ENCODE measurements at regions not wholly inside any gene's neighbourhood (a gene's known extent, or its start where the extent isn't known, plus 50 kb on each side); places are given as distances from the start of the nearest gene placed in this dataset.

GRCh38 chr10:63722537-63722936, 201.3 kb downstream of the REEP3 start:
- Histone ChIP-seq H3K9me3 (no peaks in the 10 kb centered on the region), H3K36me3 (no peaks in the 10 kb centered on the region), H3K4me1 (peaks cover 0 to 24% (median 16%) of the 10 kb centered on the region in 4 donors), H3K27ac (peak overlapping the region; percentile 63 to 79 (median 74)), H3K4me3 (no peak overlapping the region), H3K27me3 (no peaks in the 10 kb centered on the region)
- TF ChIP-seq POLR2AphosphoS5 (IDR thresholded peaks at IDR 0.05) (peak; percentile 32 to 76 (median 68)), POLR2A (IDR thresholded peaks at IDR 0.05) (no peak), EP300 (IDR thresholded peaks at IDR 0.05) (peak in 3 of 4 donors; percentile 36 to 57 (median 48)), CTCF (IDR thresholded peaks at IDR 0.05) (no peak)
- intact Hi-C loops (cut with DNase I), result loop anchor here (10.0 kb wide), 1 partner anchor 918 kb away; the partner anchor contains the start of gene ADO
- peak; percentile 84 for DNase-seq
- WGBS, 2 donors, result 51 to 57% methylated on average over 5 of the region's 5 CpGs

DNA sequence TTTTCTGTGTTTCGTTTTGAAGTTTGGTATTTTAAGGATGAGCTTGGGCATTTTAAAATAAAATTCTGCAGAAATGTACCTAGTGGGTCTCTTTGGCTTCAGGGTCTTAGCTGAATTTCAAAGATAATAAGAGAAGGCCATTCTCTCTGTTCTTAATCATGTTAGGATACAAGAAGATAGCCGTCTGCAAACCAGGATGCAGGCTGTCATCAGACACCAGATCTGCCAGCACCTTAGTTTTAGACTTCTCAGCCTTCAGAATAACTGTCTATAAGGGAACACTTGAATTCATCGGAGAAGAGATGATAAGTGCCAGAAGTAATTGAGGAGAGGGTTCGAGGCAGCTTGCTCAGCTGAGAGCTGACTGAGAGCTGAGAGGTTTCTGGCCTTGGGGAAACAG, 202.1 kb downstream of the REEP3 start:
- intact Hi-C loops (cut with DNase I), result loop anchor here (10.0 kb wide), 1 partner anchor 919 kb away; the partner anchor contains the start of gene ADO
- TF ChIP-seq EP300 (IDR thresholded peaks at IDR 0.05) (no peak), POLR2AphosphoS5 (IDR thresholded peaks at IDR 0.05) (no peak), CTCF (IDR thresholded peaks at IDR 0.05) (no peak), POLR2A (IDR thresholded peaks at IDR 0.05) (no peak)
- 57 to 68% methylated on average over 4 of the region's 4 CpGs for WGBS, 2 donors
- Histone ChIP-seq H3K27me3 (no peaks in the 10 kb centered on the region), H3K4me1 (peaks cover 0 to 24% (median 16%) of the 10 kb centered on the region in 4 donors), H3K4me3 (no peak overlapping the region), H3K9me3 (no peaks in the 10 kb centered on the region), H3K36me3 (no peaks in the 10 kb centered on the region), H3K27ac (peak overlapping the region in 3 of 4 donors; percentile 63 to 79 (median 78))
- DNase-seq, result no peak

GRCh38 chr10:63723741-63724140, 202.5 kb downstream of the REEP3 start:
- DNase-seq, result no peak
- no peak overlapping the region for H3K27ac ChIP-seq
- WGBS, 2 donors, result 87% methylated on average over 7 of the region's 7 CpGs
- intact Hi-C loops (cut with DNase I), result loop anchor here (10.0 kb wide), 1 partner anchor 919 kb away; the partner anchor contains the start of gene ADO
- no peak for TF ChIP-seq POLR2AphosphoS5 (IDR thresholded peaks at IDR 0.05)
- no peak for TF ChIP-seq EP300 (IDR thresholded peaks at IDR 0.05)
- no peak for TF ChIP-seq CTCF (IDR thresholded peaks at IDR 0.05)
- no peak for TF ChIP-seq POLR2A (IDR thresholded peaks at IDR 0.05)
- H3K4me1 ChIP-seq, result peaks cover 0 to 24% (median 16%) of the 10 kb centered on the region in 4 donors
- H3K9me3 ChIP-seq, result no peaks in the 10 kb centered on the region
- H3K4me3 ChIP-seq, result no peak overlapping the region
- H3K36me3 ChIP-seq, result no peaks in the 10 kb centered on the region
- no peaks in the 10 kb centered on the region for H3K27me3 ChIP-seq

- Histone ChIP-seq H3K36me3 (no peaks in the 10 kb centered on the region), H3K4me1 (peaks cover 0 to 23% (median 16%) of the 10 kb centered on the region in 4 donors), H3K27me3 (no peaks in the 10 kb centered on the region), H3K4me3 (no peak overlapping the region), H3K27ac (no peak overlapping the region), H3K9me3 (no peaks in the 10 kb centered on the region)
- 93 to 95% methylated on average over 2 of the region's 2 CpGs for WGBS, 2 donors
- intact Hi-C loops (cut with DNase I), result loop anchor here (10.0 kb wide), 1 partner anchor 920 kb away; the partner anchor contains the start of gene ADO
- TF ChIP-seq POLR2AphosphoS5 (IDR thresholded peaks at IDR 0.05) (no peak), CTCF (IDR thresholded peaks at IDR 0.05) (no peak), POLR2A (IDR thresholded peaks at IDR 0.05) (no peak), EP300 (IDR thresholded peaks at IDR 0.05) (no peak)
- DNase-seq, result no peak
Observed at GRCh38 chr10:63724922-63725321, 203.7 kb downstream of the REEP3 start.

GRCh38 chr10:63726867-63727266, 205.7 kb downstream of the REEP3 start:
- TF ChIP-seq CTCF (IDR thresholded peaks at IDR 0.05) (no peak), EP300 (IDR thresholded peaks at IDR 0.05) (no peak), POLR2A (IDR thresholded peaks at IDR 0.05) (no peak), POLR2AphosphoS5 (IDR thresholded peaks at IDR 0.05) (no peak)
- Histone ChIP-seq H3K36me3 (no peaks in the 10 kb centered on the region), H3K27ac (no peak overlapping the region), H3K4me1 (peaks cover 0 to 12% (median 11%) of the 10 kb centered on the region in 4 donors), H3K9me3 (no peaks in the 10 kb centered on the region), H3K27me3 (no peaks in the 10 kb centered on the region), H3K4me3 (no peak overlapping the region)
- intact Hi-C loops (cut with DNase I), result loop anchor here (10.0 kb wide), 1 partner anchor 922 kb away; the partner anchor contains the start of gene ADO
- WGBS, 2 donors, result 80 to 87% methylated on average over 2 of the region's 2 CpGs
- DNase-seq, result no peak
